Activated T-cell treated with anti-CD3 and anti-CD28 coated beads for 4 hours (primary cell): ENCODE measurements at regions not wholly inside any gene's neighbourhood (a gene's known extent, or its start where the extent isn't known, plus 50 kb on each side); places are given as distances from the start of the nearest gene placed in this dataset.
"Not testable (repeated sequence)": the region's sequence is repeated elsewhere in the genome, so short reads cannot be mapped to it uniquely, and the experiment has no call there.

Experiments used
- DNase-seq: peaks from one replicate; pipeline ENCODE4 v3.0.0-alpha.2; 2020

DNA sequence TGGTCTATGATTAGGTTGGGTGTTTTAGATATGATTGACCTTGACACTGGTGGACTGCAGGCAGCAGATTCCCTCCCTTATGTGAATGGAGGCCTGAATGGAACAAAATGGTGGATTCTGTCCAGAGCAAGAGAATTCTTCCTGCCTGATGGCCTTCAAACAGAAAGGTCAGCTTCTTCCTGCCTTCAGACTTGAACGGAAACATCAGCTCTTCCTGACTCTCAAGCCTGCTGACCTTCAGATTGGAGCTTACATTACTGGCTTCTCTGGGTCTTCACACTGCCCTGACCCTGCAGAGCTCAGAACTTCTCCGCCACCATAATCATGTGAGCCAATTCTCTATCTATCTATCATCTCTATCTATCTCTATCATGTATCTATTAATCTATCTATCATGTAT is 111.6 kb downstream of the RAMP3 start:
- DNase-seq = no peak

DNA sequence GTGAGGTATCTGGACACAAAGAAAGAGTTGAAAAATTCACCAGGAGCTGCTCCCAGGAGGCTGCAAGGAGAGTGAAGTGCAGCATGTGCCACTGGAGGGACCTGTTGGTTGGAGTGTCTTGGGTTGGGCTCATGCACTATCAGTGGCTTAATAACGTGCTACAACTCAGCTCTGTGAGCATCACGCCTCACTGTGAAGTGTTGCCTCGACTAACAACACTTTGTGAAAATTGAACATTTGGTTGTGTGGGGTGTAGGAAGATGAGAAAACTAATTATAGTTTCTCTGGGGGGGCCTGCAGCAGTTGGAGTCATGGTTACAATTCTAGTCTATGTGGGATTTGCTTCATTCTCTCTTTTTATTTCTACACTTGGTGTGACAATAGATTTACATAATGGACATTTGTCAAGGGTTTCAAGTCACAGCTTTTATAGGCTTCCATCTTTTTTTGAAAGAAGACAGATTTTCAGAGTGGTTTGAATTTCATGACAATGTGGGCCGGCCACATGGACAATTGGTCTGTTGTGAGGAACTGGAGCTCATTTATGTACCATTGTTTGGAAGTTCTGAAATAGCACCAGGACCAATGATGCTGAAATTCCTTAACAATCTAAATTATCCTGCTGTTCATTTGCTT is 121.3 kb downstream of the RAMP3 start:
- DNase-seq = no peak

DNA sequence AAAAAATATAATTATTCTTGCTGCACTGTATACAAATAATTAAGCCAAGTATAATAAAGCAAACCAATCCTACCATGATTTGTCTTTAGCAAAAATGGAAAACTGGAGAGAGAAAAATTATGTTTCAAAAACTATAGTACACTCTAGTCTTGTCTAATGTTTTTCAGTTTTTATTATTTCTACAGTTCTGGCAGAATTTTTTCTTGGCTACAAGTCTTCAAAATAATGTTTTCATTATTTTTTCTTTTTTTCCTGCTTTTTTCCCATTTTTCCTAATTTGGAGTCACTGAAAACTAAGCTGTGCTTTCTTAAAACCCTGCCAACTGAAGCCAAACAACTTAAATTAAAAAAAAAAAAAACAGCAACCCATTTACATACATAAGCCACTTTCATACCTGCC is 132.0 kb downstream of the RAMP3 start:
- not testable (repeated sequence) for DNase-seq

DNA sequence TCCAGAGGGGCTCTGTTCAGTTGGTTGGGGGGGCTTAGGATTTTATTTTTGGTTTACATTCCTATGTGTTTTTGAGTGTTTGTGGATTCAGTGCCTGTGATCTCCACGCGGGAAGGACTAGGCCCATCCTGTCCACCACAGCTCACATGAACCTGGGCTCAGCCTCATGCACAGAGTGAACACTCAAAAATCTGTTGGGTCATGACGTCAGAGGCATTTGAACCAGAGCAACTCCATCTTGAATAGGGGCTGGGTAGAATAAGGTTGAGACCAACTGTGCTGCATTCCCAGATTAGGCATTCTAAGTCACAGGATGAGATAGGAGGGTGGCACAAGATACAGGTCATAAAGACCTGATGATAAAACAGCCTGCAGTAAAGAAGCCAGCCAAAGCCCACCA is 133.3 kb downstream of the RAMP3 start:
- no peak for DNase-seq

DNA sequence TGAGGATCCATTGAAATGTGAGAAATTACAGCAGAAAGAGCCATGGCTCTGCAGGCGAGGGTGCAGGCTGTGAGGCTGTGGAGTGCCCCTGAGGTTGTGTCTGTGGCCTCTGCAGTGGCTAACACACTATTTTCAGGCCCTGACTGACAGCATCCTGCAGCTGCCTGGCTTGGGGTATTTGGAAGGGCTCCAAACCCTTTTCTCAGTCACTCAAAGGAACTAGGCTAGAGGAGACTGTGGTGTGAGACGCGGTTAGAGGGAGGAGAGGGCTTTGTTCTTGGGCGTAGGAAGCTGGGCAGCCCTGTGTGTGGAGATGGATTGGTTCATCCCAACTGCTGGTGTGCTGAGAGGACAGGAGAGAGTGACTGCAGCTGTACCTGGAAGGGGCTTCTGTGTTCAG is 134.9 kb downstream of the RAMP3 start:
- no peak for DNase-seq

DNA sequence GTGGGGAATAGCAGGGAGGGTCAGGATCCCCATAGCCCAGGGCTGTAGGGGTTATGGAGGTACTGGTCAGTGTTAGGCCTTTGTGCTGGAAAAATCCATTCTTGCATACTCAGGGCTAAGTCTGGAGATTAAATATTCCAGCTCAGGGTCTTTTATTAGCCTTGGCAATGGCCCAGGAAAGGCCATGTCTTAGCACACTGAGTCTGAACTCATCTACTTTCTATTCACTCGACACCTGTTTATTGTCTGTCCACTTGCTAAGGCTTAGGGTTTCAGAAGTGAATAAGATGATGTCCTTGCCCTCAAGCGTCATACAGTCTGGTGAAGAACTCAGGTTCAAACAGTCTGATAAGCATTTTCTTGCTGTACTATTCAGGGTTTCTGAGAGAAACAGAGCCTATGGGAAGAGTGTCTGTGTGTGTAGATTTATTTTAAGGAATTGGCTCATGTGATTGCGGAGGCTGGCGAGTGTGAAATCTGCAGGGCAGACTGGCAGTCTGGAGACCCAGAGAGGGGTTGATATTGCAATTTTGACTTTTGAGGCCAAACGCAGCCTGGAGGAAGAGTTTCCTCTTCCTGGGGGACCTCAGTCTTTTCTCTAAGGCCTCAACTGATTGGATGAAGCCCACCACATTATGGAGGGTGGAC is 135.8 kb downstream of the RAMP3 start:
- DNase-seq = no peak

DNA sequence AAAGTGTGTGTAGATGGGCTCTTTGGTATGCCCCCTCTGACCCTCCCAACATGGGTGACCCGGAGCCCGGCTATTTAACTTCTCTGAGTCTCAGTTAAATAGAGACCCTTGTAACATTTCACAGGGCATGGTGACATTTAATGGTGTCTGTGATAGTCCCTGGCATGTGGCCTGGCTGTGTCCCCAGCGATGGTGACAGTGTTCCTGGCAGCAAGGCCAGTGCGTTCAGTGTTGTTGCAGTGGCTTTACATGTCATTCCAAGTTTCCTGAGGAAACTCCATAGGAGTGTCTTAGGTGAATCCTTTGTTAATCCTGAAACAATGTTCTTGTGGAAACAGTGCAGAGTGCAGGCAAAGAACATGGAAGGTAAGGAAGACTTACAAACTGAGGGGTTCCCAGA is 137.0 kb downstream of the RAMP3 start:
- DNase-seq = no peak

DNA sequence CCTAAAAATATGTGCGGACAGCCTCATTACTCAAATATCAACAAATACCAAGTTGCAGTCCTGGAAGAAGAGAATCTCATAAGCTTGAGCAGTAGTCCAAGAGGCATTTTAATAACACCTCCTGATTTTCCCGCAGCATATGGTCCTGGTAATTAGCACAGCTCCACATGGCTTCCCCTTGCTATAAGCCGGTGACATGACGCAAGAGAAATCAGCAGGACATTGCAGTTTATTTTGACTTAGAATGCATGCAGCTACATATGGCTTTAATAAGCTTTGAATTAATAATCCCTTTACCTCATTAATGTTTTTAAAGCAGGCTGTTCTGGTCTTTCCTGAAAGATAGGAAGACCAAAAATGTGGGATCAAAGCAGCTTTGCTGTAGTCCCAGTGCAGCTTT is 137.6 kb downstream of the RAMP3 start:
- no peak for DNase-seq

DNA sequence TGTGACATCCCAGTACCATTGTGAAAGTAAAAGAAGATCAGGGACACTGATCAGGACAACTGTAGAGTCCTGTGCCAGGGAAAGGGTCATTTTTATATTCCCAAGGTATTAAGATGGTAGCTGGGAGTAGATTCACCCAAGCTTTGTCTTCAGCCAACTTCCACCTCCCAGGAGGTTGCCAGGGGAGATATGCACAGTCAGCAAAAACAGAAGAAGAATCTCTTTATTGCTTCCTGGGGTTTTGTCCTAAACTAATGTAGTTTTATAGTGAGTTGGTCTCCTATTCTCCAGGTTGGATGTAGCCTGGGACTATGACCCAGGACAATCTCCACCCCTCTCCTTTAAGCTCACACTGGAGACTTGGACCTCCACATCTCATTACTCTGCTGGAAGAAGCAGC is 139.2 kb downstream of the RAMP3 start:
- no peak for DNase-seq

DNA sequence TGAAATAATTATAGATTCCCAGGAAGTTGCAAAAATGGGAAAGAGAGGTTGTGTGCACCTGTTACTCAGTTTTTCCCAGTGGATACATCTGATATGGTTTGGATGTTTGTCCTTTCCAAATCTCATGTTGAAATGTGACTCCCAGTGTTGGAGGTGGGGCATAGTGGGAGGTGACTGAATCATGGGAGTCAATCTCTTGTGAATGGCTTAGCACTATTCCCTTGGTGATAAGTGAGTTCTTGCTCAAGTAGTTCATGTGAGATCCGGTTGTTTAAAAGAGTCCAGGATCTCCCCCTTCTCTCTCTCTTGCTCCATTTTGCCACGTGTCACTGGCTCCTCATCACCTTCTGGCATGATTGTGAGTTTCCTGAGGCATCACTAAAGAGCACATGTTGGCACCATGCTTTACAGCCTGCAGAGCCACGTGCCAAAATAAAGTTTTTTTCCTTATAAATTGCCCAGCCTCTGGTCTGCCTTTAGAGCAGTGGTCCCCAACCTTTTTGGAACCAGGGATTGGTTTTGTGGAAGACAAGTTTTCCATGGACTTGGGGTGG is 149.2 kb downstream of the RAMP3 start:
- DNase-seq = no peak

DNA sequence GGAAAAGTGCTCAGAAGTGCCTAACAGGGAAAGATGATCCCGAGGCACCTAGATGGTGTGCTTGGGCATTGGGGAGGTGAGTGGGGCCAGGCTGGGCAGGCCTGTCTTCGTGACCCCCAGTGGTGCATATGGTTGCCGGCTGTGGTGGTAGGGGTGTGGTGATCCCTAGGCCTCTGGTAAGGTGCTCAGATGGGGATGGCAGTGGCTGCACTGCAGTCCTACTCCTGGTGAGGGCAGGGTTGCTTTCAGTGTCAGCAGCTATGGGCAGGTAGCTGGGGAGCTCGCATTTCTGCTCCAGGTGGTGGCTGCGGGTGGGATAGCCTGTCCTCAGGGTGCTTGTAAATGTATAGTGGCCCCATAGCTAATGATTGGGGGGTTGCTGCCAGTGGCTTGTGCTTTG is 154.0 kb downstream of the RAMP3 start:
- DNase-seq = no peak

DNA sequence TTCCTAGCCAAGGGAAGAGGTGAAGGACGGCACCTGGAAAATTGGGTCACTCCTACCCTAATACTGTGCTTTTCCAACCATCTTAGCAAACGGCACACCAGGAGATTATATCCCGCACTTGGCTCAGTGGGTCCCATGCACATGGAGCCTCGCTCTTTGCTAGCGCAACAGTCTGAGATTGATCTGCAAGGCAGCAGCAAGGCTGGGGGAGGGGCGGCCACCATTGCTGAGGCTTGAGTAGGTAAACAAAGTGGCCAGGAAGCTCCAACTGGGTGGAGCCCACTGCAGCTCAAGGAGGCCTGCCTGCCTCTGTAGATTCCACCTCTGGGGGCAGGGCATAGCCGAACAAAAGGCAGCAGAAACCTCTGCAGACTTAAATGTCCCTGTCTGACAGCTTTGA is 157.9 kb downstream of the RAMP3 start:
- DNase-seq = not testable (repeated sequence)

DNA sequence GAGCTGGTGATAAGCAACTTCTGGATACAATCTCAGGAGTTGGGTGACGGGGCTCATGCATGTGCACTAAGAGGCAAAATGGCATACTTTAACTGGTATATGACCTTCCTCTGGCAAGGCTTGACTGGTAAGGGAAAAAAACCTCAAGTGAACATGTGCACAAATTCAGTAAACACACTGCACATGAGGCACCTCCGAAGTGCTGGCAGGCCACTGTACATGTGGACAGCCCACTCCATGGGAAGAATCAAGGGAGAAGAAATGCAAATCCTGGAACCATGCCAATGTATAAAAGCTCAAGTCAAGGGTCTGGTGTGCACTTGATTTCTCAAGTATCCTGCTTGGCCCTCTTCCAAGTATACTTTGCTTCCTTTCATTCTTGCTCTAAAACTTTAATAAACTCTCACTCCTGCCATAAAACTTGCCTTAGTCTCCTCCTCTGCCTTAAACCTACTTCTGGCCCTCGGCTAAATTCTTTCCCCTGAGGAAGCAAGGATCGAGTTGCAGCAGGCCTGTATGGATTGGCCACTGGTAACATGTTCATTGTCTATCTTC is 167.2 kb downstream of the RAMP3 start:
- no peak for DNase-seq

DNA sequence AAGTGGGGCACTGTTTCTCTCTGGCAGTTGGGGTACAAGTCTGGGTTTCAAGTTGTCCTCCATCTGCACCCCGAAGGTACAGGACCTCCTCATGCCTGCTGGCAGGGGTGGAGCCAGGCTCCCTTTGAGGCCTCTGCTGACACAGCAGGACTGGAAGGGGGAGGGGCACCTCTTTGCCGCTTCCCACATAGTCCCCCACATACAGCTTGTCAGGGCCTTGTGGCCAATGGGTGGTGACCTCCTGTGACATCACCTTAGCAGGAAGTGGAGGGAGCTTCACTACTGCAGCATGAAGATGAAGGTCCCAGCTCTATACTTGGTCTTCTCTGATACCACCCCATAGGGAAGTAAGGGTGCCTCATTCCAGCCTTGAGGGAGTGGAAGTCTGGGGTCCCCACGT is 167.8 kb downstream of the RAMP3 start:
- no peak for DNase-seq

DNA sequence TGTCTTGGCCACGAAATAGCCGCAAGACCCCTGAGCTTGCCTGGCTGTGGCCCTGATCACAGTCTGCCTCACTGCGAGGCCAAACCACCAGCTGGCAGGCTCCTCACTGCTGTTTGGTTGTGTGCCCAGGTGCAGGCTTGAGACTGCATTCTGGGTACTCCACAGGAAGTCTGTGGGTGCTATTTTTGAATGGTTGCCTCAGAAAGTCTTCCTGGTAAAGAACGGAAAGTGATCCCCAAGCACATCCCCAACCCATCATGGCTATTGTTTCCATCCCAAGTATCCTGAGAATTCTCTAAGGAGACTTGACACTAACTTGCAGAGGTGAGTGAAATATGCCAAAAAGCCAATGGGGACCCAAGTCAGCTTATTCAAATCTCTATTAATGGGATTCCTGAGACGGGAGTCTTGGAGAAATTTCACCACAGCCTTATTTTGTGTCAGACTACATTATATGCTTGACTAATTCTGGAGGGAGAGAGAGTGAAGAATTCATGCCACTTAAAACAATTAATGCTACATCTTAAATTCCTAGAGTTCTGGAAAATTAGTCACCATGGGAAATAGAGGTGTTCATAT is 170.9 kb downstream of the RAMP3 start:
- no peak for DNase-seq

DNA sequence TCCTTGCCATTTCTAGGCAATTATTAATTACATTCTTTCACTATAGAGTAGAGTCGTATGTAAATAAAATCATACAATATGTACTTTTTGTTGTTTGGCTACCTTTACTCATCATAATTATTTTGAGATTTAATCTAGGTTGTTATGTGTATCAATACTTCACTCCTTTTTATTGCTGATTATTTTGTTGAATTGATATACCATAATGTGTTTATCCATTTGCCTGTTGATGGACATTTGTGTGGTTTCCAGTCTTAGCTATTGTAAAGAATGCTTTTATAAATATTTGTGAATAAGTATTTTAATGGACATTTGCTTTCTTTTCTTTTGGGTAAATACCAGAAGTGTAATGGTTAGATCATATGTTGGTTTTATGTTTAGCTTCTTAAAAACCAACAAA is 174.0 kb downstream of the RAMP3 start:
- DNase-seq = no peak

DNA sequence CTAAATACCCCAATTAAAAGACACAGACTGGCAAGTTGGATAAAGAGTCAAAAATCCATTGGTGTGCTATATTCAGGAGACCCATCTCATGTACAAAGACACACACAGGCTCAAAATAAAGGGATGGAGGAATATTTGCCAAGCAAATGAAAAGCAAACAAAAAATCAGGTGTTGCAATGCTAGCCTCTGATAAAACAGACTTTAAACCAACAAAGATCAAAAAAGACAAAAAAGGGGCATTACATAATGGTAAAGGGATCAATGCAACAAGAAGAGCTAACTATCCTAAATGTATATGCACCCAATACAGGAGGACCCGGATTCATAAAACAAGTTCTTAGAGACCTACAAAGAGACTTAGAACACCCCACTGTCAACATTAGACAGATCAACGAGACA is 177.4 kb downstream of the RAMP3 start:
- DNase-seq = not testable (repeated sequence)

DNA sequence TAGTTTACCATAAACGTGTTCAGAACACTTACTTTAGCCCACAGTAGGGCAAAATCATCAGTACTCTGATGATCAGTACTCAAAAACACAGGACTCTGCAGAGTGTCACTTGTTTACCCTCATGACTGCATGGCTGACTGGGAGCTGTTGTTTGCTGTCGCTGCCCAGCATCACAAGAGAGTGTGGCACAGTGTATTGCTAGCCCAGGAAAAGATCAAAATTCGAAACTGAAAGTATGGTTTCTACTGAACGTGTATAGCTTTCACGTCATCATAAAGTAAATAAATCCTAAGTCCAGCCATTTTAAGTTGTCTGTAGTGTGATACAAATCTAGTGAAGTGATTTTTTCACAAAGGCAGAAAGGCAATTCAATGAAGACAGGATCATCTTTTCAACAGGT is 184.6 kb downstream of the RAMP3 start:
- DNase-seq = no peak

DNA sequence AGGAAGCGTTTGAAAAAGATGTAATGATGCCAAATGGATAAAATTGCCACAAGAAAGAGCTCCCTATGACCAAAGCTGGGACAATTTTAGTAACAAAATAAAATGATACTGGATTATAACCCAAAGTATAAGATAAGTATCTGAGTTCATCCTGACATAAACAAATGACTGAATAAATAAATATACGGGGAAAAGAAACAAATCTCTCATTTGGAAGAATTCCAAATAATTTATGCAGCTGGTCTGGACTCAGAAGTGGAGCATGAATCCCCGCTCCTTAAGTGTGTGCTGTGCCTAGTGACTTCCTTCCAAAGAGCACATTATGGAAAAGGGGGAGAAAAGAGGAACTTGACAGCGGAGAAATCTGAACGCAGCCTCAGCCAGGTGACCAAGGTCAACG is 186.2 kb downstream of the RAMP3 start:
- no peak for DNase-seq

DNA sequence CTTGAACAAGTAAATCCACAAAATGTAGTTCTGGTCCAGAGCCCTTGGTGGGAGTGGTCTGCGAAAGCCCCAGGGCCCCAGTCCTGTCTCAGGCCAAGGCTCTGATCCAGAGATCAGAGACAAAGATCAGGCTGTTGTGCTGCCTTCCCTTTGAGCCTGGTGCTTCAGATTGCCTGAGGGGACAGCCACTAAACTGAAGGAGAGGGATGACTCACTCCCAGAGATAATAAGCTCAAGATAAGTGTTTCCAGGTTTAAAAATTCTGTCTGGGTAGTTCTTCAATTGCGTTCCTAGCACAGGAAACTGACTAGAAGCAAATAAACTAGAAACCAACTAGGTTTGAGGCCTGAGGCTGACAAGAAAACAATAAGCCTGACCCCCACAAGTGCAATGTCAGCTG is 190.2 kb downstream of the RAMP3 start:
- DNase-seq = no peak

DNA sequence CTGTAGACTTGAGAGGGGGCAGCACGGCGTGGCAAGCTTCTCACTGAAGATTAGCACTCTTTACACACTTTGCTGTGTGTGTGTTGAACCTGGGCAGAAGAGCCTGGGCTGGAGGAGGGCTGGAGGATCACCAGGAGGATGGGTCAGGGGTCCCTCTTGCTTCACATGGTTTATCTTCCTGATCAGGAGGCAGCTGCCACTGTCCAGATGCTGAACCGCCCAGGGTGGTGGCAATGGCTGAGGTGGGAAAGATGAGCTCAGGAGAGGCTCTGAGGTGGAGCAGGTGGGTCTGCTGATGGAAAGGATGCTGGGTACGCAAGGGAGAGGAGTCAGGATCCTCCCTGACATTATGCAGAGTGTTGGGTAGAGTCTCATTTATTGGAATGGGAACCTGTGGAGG is 191.5 kb downstream of the RAMP3 start:
- no peak for DNase-seq

DNA sequence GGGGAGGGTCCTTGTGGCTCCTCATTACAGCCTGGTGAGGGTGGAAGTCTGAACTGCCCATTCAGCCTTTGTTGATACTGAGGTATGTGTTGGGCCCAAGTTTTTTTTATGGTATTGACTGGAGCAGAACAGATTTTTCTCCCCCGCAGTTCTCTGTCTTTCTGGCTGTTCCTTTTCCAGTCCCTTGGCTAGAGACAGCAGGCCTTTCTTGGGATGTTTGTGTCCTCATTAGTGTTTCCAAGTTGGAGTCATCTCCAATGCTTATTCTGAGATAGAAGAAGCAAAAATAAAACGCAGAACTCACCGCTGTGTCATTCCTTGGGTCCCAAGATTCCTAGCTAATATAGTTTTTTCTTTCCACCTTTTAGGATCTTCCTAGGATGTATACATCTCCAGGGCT is 193.3 kb downstream of the RAMP3 start:
- no peak for DNase-seq

DNA sequence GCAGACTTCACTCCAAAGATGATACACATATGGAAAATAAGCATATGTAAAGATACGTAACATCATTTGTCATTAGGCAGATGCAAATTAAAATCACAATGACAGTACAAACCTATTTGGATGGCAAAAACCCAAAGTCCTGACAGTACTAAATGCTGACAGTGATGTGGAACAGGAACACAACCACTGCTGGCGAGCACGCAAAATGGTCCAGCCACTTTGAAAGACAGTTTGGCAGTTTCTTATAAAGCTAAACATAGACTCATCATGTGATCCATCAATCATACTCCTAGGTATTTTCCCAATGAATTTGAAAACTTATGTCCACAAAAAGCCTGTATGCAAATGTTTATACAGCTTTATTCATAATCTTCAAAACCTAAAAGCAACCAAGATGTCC is 200.7 kb downstream of the RAMP3 start:
- DNase-seq = no peak

DNA sequence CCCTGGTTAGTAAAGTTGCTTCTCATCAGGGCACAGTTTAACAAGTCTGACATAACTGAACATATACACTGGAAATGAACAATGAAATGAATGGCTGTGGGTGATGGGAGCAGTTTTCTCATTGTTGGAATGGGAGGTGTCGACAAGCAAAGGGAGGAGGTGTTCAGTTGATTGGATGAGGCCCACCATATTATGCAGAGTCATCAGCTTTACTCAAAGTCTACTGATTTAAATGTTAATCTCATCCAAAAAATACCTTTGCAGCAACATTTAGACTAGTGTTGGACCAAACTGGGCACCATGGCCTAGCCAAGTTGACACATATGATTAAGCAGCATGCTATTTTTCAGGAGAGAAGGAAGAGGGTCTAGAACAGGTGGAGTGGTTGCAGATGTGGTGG is 201.7 kb downstream of the RAMP3 start:
- no peak for DNase-seq
